HepG2 (cell line): ENCODE measurements at regions not wholly inside any gene's neighbourhood (a gene's known extent, or its start where the extent isn't known, plus 50 kb on each side); places are given as distances from the start of the nearest gene placed in this dataset.

Experiments
- ATAC-seq: fragments of 200-7000 bp; cut with Tn5 transposase; 3 replicates; pipeline ENCODE4 v1.9.1; 2020; ENCODE audit warnings: mild to moderate bottlenecking, moderate library complexity
- BruUV-seq: library from RNA; stranded (reverse); fragments of 400-500 nt; replicated peaks from 2 replicates; lab custom pipeline; 2021; lab: Mats Ljungman, UMichigan
- CTCF ChIA-PET: fragments of 300-600 bp; formaldehyde crosslinking; extraction: SDS; loops from one replicate; lab custom pipeline; 2021; ENCODE audit warnings: low total read pairs, inconsistent platforms, low intra/inter-chr PET ratio; lab: Yijun Ruan, JAX
- POLR2A ChIA-PET: fragments of 350-600 bp; sonication (Branson Sonifier 250); formaldehyde crosslinking; loops from one replicate; lab custom pipeline; 2020; ENCODE audit warnings: antibody characterized with exemption, inconsistent platforms; lab: Yijun Ruan, JAX
- DNase-seq: peaks from one replicate; pipeline ENCODE4 v3.0.0-alpha.2; 2015; ENCODE audit warnings: low spot score
- FAIRE-seq: peaks from 3 replicates; lab custom pipeline; 2011; peaks lifted over from hg19 to GRCh38; lab: Jason Lieb, UNC
- H2AFZ ChIP-seq: one replicate; pipeline ENCODE4 v1.6.1; 2011; ENCODE audit warnings: low read length, inconsistent platforms
- H3K27ac ChIP-seq: fragments of 300-600 bp; 3 replicates; pipeline ENCODE4 v1.8.0; 2011; ENCODE audit warnings: mixed run types, mild to moderate bottlenecking, mixed read lengths, low read length, inconsistent platforms; ENCODE audit not compliant: insufficient read depth; ENCODE audit errors: extremely low read length
- H3K27me3 ChIP-seq, 2 experiments: fragments of 200-600 bp in 1 of 2; 2 replicates in 1 of 2; 3 replicates in 1 of 2; pipeline versions ENCODE4 v1.6.0 to v1.8.0; 2011; ENCODE audit warnings: low read length in 2 of 2, mild to moderate bottlenecking in 2 of 2, moderate library complexity in 2 of 2, inconsistent platforms in 1 of 2; ENCODE audit not compliant: insufficient read depth in 2 of 2, control insufficient read depth in 1 of 2
- H3K36me3 ChIP-seq, 2 experiments: fragments of 200-600 bp in 1 of 2; replicated peaks in 1 of 2; 2 replicates in 1 of 2; 3 replicates in 1 of 2; pipeline versions ENCODE4 v1.5.1 to v1.8.0; 2011; ENCODE audit warnings: low read length in 2 of 2, inconsistent platforms in 1 of 2; ENCODE audit not compliant: insufficient read depth in 2 of 2, control insufficient read depth in 1 of 2
- H3K4me1 ChIP-seq: 2 replicates; pipeline ENCODE4 v1.5.1; 2012; ENCODE audit warnings: low read length, inconsistent platforms; ENCODE audit not compliant: insufficient read depth
- H3K4me2 ChIP-seq: 2 replicates; pipeline ENCODE4 v1.6.0; 2011; ENCODE audit warnings: low read depth, low read length, inconsistent platforms
- H3K4me3 ChIP-seq, 3 experiments: fragments of 200-600 bp in 1 of 3; sonication (generic), shearing (Covaris generic) in 1 of 3; replicated peaks in 1 of 3; 2 replicates each; pipeline ENCODE4 v1.5.1; 2011 to 2016; ENCODE audit warnings: low read length in 3 of 3, inconsistent platforms in 2 of 3, low read depth in 2 of 3, mild to moderate bottlenecking in 2 of 3, control low read depth in 1 of 3, mixed read lengths in 1 of 3; ENCODE audit not compliant: insufficient read depth in 1 of 3
- H3K79me2 ChIP-seq: one replicate; pipeline ENCODE4 v1.6.1; 2011; ENCODE audit warnings: low read length, inconsistent platforms; ENCODE audit not compliant: insufficient read depth
- H3K9ac ChIP-seq: 2 replicates; pipeline ENCODE4 v1.6.0; 2011; ENCODE audit warnings: mild to moderate bottlenecking, low read depth, low read length, inconsistent platforms; ENCODE audit not compliant: insufficient read depth
- H3K9me3 ChIP-seq: 2 replicates; pipeline ENCODE4 v1.5.1; 2012; ENCODE audit warnings: mild to moderate bottlenecking, low read length
- H4K20me1 ChIP-seq: 2 replicates; pipeline ENCODE4 v1.6.0; 2011; ENCODE audit warnings: inconsistent platforms, mild to moderate bottlenecking, low read length, moderate library complexity; ENCODE audit not compliant: insufficient read depth
- BRCA1 ChIP-seq: sonication (generic); formaldehyde crosslinking; IDR thresholded peaks from 2 replicates; pipeline ENCODE4 v1.4.0; 2020; ENCODE audit warnings: missing genetic modification reagents
- FOXK2 ChIP-seq: fragments of 450-650 bp; IDR thresholded peaks from 2 replicates; pipeline ENCODE4 v1.6.1; 2016
- HNRNPH1 ChIP-seq: fragments of 200-400 bp; formaldehyde crosslinking; optimal IDR thresholded peaks from 2 replicates; pipeline ENCODE3; 2017; ENCODE audit warnings: mild to moderate bottlenecking, low read depth, low read length
- SMYD3 ChIP-seq: sonication (generic); formaldehyde crosslinking; IDR thresholded peaks from 2 replicates; pipeline ENCODE4 v1.8.1; 2023; ENCODE audit warnings: mild to moderate bottlenecking, missing genetic modification reagents
- TARDBP ChIP-seq: sonication (generic); formaldehyde crosslinking; IDR thresholded peaks from 2 replicates; pipeline ENCODE4 v1.8.0; 2022; ENCODE audit warnings: mild to moderate bottlenecking, missing genetic modification reagents
- XBP1 ChIP-seq: sonication (generic); formaldehyde crosslinking; IDR thresholded peaks from 2 replicates; pipeline ENCODE4 v1.5.0; 2020; ENCODE audit warnings: missing genetic modification reagents
- YEATS4 ChIP-seq: sonication (generic); formaldehyde crosslinking; IDR thresholded peaks from 2 replicates; pipeline ENCODE4 v1.4.0; 2020; ENCODE audit warnings: missing genetic modification reagents, borderline replicate concordance
- ZBTB21 ChIP-seq: sonication (generic); formaldehyde crosslinking; IDR thresholded peaks from 2 replicates; pipeline ENCODE4 v1.4.0; 2020; ENCODE audit warnings: missing genetic modification reagents
- ZNF274 ChIP-seq: sonication (generic); formaldehyde crosslinking; IDR thresholded peaks from 2 replicates; pipeline ENCODE4 v1.5.1; 2020; ENCODE audit warnings: mild to moderate bottlenecking, missing genetic modification reagents
- ZNF713 ChIP-seq: sonication (generic); formaldehyde crosslinking; IDR thresholded peaks from 2 replicates; pipeline ENCODE4 v1.4.0; 2020; ENCODE audit warnings: mild to moderate bottlenecking, missing genetic modification reagents
- ZZZ3 ChIP-seq: sonication (generic); formaldehyde crosslinking; IDR thresholded peaks from 2 replicates; pipeline ENCODE4 v1.4.0; 2020; ENCODE audit warnings: missing genetic modification reagents, mild to moderate bottlenecking, borderline replicate concordance
- WGBS: methylation state at CpG from one replicate; pipeline ENCODE4 v1.1.6; 2017; ENCODE audit warnings: low lambda C conversion rate; 5-methylcytosine and 5-hydroxymethylcytosine counted together
- in situ Hi-C: cut with HindIII; loops from 2 replicates; pipeline ENCODE4 v1.10.0; 2017; ENCODE audit warnings: low pct_unique_long_range_greater_than_20kb; ENCODE audit not compliant: extremely low pct_ligation_motif_present
- intact Hi-C: fragments of 100-400 bp; cut with micrococcal nuclease; formaldehyde crosslinking; loops from one replicate; pipeline ENCODE4 v1.10.0; 2022; ENCODE audit not compliant: unreplicated experiment
- TF ChIP-seq, protein P1 (sequence below): sonication (generic); formaldehyde crosslinking; IDR thresholded peaks from 2 replicates; pipeline ENCODE4 v1.4.0; 2020; ENCODE audit warnings: mild to moderate bottlenecking, missing genetic modification reagents, borderline replicate concordance
- TF ChIP-seq, protein P2 (sequence below): sonication (generic); formaldehyde crosslinking; IDR thresholded peaks from 2 replicates; pipeline ENCODE4 v1.4.0; 2020; ENCODE audit warnings: missing genetic modification reagents, mild to moderate bottlenecking, borderline replicate concordance
- TF ChIP-seq, protein P3 (sequence below): IDR thresholded peaks from 2 replicates; pipeline ENCODE4 v1.6.1; 2016; ENCODE audit warnings: missing biosample characterization, missing genetic modification reagents, low read depth
- TF ChIP-seq, protein P4 (sequence below): sonication (generic); formaldehyde crosslinking; IDR thresholded peaks from 2 replicates; pipeline ENCODE4 v1.4.0; 2020; ENCODE audit warnings: missing genetic modification reagents

DNA sequence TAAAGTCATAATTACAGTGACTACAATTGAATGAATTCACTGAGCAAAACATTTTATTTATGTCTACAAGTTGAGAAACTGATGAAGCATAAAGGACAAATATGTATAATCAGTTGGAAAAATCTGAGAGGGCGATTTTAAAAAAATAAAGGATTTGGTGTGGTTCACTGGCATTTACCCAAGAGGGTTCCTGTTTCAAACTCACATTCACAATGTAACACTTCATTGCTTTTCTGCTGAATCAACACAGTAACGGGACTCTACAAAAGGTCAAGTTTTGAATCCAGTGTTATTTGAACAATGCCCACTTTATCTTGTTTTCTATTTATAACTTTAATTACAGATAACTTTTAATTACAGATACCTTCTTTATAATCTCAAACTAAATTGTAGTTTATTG, 138.6 kb downstream of the NUDT12 start:
- Histone ChIP-seq H3K9ac (no peak overlapping the region), H2AFZ (no peak overlapping the region)
- no peak for DNase-seq
- BruUV-seq: no TSS peak
- 2% methylated on average over 2 of the region's 2 CpGs for WGBS
- no peak for FAIRE-seq
- TF ChIP-seq XBP1 (CRISPR knock-in tag) (no peak), ZNF274 (no peak), TARDBP (CRISPR knock-in tag) (no peak), FOXK2 (no peak), BRCA1 (no peak), ZZZ3 (no peak), ZNF713 (CRISPR knock-in tag) (no peak), ZBTB21 (no peak), YEATS4 (CRISPR knock-in tag) (no peak), HNRNPH1 (no peak), SMYD3 (CRISPR knock-in tag) (no peak)
- TF ChIP-seq, protein P1, sequence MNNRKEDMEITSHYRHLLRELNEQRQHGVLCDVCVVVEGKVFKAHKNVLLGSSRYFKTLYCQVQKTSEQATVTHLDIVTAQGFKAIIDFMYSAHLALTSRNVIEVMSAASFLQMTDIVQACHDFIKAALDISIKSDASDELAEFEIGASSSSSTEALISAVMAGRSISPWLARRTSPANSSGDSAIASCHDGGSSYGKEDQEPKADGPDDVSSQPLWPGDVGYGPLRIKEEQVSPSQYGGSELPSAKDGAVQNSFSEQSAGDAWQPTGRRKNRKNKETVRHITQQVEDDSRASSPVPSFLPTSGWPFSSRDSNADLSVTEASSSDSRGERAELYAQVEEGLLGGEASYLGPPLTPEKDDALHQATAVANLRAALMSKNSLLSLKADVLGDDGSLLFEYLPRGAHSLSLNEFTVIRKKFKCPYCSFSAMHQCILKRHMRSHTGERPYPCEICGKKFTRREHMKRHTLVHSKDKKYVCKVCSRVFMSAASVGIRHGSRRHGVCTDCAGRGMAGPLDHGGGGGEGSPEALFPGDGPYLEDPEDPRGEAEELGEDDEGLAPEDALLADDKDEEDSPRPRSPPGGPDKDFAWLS (CRISPR knock-in tag): no peak
- TF ChIP-seq, protein P2, sequence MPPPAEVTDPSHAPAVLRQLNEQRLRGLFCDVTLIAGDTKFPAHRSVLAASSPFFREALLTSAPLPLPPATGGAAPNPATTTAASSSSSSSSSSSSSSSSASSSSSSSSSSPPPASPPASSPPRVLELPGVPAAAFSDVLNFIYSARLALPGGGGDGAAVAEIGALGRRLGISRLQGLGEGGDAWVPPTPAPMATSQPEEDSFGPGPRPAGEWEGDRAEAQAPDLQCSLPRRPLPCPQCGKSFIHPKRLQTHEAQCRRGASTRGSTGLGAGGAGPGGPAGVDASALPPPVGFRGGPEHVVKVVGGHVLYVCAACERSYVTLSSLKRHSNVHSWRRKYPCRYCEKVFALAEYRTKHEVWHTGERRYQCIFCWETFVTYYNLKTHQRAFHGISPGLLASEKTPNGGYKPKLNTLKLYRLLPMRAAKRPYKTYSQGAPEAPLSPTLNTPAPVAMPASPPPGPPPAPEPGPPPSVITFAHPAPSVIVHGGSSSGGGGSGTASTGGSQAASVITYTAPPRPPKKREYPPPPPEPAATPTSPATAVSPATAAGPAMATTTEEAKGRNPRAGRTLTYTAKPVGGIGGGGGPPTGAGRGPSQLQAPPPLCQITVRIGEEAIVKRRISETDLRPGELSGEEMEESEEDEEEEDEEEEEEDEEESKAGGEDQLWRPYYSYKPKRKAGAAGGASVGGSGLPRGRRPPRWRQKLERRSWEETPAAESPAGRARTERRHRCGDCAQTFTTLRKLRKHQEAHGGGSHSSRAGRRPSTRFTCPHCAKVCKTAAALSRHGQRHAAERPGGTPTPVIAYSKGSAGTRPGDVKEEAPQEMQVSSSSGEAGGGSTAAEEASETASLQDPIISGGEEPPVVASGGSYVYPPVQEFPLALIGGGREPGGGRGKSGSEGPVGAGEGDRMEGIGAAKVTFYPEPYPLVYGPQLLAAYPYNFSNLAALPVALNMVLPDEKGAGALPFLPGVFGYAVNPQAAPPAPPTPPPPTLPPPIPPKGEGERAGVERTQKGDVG (CRISPR knock-in tag): no peak
- TF ChIP-seq, protein P3, sequence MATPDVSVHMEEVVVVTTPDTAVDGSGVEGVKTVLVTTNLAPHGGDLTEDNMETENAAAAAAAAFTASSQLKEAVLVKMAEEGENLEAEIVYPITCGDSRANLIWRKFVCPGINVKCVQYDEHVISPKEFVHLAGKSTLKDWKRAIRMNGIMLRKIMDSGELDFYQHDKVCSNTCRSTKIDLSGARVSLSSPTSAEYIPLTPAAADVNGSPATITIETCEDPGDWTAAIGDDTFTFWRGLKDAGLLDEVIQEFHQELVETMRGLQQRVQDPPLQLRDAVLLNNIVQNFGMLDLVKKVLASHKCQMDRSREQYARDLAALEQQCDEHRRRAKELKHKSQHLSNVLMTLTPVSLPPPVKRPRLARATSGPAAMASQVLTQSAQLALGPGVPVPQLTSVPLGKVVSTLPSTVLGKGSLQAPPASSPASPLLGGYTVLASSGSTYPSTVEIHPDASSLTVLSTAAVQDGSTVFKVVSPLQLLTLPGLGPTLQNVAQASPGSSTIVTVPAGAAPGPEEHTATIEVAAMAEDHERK (CRISPR knock-in tag): no peak
- TF ChIP-seq, protein P4, sequence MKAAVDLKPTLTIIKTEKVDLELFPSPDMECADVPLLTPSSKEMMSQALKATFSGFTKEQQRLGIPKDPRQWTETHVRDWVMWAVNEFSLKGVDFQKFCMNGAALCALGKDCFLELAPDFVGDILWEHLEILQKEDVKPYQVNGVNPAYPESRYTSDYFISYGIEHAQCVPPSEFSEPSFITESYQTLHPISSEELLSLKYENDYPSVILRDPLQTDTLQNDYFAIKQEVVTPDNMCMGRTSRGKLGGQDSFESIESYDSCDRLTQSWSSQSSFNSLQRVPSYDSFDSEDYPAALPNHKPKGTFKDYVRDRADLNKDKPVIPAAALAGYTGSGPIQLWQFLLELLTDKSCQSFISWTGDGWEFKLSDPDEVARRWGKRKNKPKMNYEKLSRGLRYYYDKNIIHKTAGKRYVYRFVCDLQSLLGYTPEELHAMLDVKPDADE: no peak
- TF ChIP-seq, all 625 proteins: peak for 0
- Histone ChIP-seq H3K4me2 (no peak overlapping the region), H3K27me3 (no peaks in the 10 kb centered on the region), H3K36me3 (no peaks in the 10 kb centered on the region), H3K4me1 (peaks cover 5% of the 10 kb centered on the region; the same call in 1 of the 2 replicates), H3K79me2 (no peaks in the 10 kb centered on the region), H3K27ac (no peak overlapping the region), H4K20me1 (no peaks in the 10 kb centered on the region), H3K9me3 (no peaks in the 10 kb centered on the region), H3K4me3 (no peak overlapping the region)
- ChIA-PET POLR2A (no interaction called here), CTCF (no interaction called here)
- ATAC-seq: no peak
- intact Hi-C loops (no loop called here), in situ Hi-C loops (no loop called here)
